HG02759 (cell line): ENCODE measurements at regions not wholly inside any gene's neighbourhood (a gene's known extent, or its start where the extent isn't known, plus 50 kb on each side); places are given as distances from the start of the nearest gene placed in this dataset.

Experiments
- ATAC-seq: cut with Tn5 transposase; IDR thresholded peaks from one replicate; pipeline ENCODE4 v1.9.1; 2021; ENCODE audit warnings: mild to moderate bottlenecking, moderate library complexity; ENCODE audit not compliant: unreplicated experiment

GRCh38 chr17:33750943-33751701, 458.0 kb upstream of the ASIC2 start:
- no peak for ATAC-seq

GRCh38 chr17:33751702-33752065, 458.6 kb upstream of the ASIC2 start:
- no peak for ATAC-seq

DNA sequence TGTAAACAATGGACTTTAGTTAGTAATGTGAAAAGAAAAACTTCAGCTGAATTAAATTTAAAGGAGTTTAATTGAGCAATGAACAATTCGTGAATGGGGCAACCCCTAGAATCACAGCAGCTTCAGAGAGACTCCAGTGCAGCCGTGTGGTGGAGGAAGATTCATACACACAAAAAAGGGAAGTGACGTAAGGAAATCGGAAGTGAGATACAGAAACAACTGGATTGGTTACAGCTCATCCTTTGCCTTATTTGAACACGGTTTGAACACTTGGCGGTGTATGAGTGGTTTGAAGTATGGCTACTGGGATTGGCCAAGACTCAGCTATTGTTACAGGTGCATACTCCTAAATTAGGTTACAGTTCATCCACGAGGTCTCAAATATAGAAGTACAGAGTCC, 460.4 kb upstream of the ASIC2 start:
- no peak for ATAC-seq

GRCh38 chr17:33756021-33756420, 462.9 kb upstream of the ASIC2 start:
- no peak for ATAC-seq

- no peak for ATAC-seq
Observed at GRCh38 chr17:33765871-33766270, 472.8 kb upstream of the ASIC2 start.

- no peak for ATAC-seq
Observed at GRCh38 chr17:33766721-33767120, 473.6 kb upstream of the ASIC2 start.

GRCh38 chr17:33769066-33769465, 476.0 kb upstream of the ASIC2 start:
- no peak for ATAC-seq

- ATAC-seq: no peak
Observed at GRCh38 chr17:33776304-33776703, 478.8 kb upstream of the CCL2 start.

DNA sequence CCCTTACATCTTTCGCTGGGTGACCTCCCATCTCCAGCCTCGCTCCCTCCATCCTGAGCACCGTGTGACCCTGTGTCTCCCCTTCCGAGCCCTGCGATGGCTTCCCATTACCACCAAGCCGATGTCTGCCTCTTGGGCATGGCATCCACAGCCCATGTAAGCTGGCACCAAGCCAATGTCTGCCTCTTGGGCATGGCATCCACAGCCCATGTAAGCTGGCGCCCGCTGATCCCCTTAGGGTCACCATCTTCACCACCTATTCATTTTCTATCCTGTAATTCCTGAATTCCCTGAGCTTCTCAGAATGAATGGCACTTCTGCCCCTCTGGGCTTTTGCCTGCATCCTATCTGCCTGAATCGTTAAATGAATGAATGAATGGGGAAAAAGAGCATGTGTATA, 478.2 kb upstream of the CCL2 start:
- no peak for ATAC-seq

DNA sequence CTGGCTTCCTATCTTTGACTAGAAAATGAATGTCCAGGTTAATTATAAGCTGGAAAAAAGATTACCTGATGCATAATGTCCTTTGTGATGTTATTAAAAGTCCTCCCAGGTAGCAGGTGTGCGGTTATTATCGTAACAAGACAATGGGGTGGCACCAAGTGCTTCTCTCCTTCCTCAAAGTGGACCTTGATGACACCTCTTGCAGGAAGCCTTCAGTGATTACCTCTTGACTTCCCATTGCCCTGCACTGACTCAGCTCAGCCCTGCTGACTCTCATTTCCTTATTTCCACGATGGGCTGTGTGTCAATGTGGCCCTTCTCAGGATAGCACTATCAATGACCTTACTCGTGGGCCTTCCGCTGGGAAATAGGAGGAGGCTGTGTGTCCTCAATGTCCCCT, 477.4 kb upstream of the CCL2 start:
- ATAC-seq: no peak

DNA sequence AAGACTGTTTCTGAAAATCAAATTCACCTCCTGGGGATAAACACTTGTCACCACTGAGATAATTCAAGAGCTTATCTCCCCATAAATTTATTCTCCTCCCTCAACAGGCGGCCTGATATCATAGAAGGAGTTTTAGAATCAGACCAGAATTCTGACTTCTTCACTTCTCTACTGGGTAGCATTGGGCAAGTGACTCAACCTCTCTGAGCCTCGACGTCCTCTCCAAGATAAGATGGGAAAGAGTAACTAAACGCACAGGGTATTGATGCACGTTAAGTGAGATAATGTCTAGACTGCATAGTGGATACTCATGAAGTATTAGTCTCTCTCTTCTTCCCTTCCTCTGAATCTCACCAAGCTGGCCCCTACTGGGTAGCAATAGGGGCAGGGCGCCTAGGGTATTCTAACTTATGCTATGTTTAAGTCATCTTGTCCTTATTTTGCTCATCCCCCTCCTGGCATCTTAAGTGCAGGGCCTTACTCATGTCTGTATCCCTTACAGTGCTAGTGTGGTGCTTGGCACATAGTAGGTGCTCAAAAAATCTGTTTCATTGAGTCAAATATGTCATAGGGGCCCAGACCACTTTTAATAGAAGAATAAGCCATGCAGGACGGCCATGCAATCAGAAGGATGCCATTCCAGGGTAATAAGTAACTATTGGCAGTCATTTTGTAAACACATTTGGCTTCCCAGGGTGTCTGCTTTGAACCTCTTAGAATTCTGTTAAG, 476.4 kb upstream of the CCL2 start:
- ATAC-seq: no peak

DNA sequence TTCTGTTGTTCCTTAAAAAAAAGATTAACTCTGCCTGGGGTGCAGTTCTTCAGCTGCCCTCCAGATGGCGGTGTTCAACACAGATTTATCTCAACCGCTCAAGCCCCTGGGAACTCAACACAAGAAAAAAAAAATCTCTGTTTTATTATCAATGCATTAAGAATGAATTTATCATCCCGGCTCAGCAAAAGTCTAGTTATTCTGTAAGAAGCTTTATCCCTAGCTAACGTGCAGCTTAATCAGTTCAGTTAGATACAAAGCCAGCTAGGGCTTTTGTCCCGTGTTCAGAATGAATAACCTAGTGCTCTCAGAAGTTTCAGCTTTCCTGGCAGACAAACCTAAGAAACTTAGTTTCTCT, 475.9 kb upstream of the CCL2 start:
- no peak for ATAC-seq

- ATAC-seq: no peak
Observed at GRCh38 chr17:33785281-33785680, 469.8 kb upstream of the CCL2 start.

DNA sequence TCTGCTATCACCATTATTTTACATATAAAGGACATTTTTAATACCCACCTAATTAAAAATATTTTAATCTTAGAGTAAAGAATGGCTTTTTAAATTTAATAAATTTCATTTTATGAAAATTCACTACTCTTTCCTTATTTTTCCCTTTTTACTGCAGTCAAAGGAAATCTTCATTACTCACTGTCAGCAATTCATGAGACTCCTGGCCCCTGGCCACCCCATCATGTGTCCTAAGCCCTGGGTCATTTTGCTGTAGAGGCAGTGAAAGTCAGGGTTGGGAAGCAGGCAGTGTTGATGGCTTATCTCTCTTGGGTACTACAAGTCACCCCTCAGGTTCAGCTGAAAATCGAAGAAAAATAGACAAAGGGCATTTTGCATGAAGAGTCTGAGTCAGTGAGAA, 468.6 kb upstream of the CCL2 start:
- ATAC-seq: no peak

- no peak for ATAC-seq
Observed at GRCh38 chr17:33789658-33790057, 465.4 kb upstream of the CCL2 start.

GRCh38 chr17:33797181-33797580, 457.9 kb upstream of the CCL2 start:
- no peak for ATAC-seq

- no peak for ATAC-seq
Observed at GRCh38 chr17:33798308-33798707, 456.8 kb upstream of the CCL2 start.

- no peak for ATAC-seq
Observed at GRCh38 chr17:33802349-33803198, 452.5 kb upstream of the CCL2 start.

DNA sequence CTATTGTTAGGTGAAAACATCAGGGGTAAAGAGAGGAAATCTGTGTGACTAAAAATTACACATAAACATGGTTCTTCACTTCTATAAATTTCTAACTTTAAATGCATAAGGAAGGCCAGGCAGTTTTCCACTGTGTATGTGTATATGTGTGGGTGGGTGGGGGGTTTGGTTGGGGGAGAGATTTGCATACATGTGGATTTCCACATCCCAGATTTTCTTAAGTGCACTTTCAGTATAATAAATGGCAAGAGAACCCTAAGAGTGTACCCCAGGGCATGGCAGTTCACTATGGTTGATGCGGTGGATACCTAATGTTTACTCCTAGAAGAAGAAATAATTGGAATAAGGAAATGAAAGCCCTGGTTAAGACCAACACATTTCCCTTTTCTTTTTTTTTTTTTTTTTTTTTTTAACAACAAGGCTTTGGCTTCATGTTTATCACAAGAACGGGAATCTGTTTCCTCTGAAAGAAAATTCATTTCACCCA, 451.8 kb upstream of the CCL2 start:
- ATAC-seq: no peak

DNA sequence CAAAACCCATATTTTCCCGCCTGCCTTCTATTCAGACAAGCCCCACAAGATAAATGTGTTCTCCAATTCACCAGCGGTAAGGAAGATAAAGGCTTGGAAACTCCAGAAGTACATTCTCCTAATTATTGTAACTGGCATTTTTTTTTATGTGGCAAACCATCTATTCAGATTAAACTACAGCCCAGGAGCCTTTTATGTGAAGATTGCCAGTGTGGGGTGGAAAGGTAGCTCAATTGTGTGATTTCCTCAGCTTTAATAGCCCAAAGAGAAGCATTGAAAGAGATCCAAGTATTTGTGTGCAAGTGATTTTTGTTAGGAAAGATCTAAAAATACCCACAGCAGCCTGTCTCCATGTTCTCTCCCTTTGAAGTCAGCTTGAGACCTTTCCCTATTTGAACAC, 451.4 kb upstream of the CCL2 start:
- no peak for ATAC-seq

DNA sequence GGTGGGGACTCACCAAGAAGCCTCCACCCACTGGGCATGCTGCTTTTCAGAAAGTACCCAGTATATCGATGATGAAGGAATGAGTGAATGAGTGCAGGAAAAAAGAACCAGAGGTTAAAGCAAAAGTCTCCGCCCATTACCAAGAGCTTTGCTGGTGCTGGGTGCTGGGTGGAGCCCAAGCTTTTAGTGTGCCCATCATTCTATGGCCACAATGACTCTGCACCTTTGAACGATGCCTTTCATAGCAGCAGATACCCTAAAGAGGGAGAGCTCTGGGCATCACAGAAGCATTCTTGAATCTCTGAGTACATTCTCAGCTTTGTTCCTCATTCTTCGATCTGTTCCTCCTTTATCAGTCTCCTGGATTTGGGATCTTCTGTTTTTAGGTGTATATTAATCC, 450.7 kb upstream of the CCL2 start:
- ATAC-seq: no peak

GRCh38 chr17:33806631-33807030, 448.5 kb upstream of the CCL2 start:
- ATAC-seq: no peak
